ENCODE measurements at regions not wholly inside any gene's neighbourhood (a gene's known extent, or its start where the extent isn't known, plus 50 kb on each side); places are given as distances from the start of the nearest gene placed in this dataset.
A peak's percentile ranks its signal among the peaks of the same experiment; 100 is the strongest.
"Not testable (repeated sequence)": the region's sequence is repeated elsewhere in the genome, so short reads cannot be mapped to it uniquely, and the experiment has no call there.

- DNase-seq = no peak
These were observed 381.6 kb downstream of the NYAP2 start for GRCh38 chr2:225781145-225781544.

- DNase-seq = peak; percentile 65
These were observed 380.3 kb downstream of the NYAP2 start for GRCh38 chr2:225779829-225780228.

GRCh38 chr2:225773148-225773547, 373.6 kb downstream of the NYAP2 start:
- peak; percentile 2 for DNase-seq

- DNase-seq = no peak
These were observed 372.2 kb downstream of the NYAP2 start for GRCh38 chr2:225771701-225772100.

GRCh38 chr2:225768741-225769140, 369.2 kb downstream of the NYAP2 start:
- DNase-seq = no peak

GRCh38 chr2:225766431-225766830, 366.9 kb downstream of the NYAP2 start:
- no peak for DNase-seq

GRCh38 chr2:225765820-225766219, 366.3 kb downstream of the NYAP2 start:
- DNase-seq = no peak

- peak; percentile 17 for DNase-seq
These were observed 364.8 kb downstream of the NYAP2 start for GRCh38 chr2:225764346-225764745.

- no peak for DNase-seq
These were observed 364.2 kb downstream of the NYAP2 start for GRCh38 chr2:225763711-225764110.

GRCh38 chr2:225761396-225761795, 361.9 kb downstream of the NYAP2 start:
- DNase-seq = no peak

GRCh38 chr2:225757248-225757647, 357.7 kb downstream of the NYAP2 start:
- DNase-seq = no peak

GRCh38 chr2:225756198-225756597, 356.7 kb downstream of the NYAP2 start:
- peak; percentile 38 for DNase-seq

- peak; percentile 34 for DNase-seq
These were observed 349.1 kb downstream of the NYAP2 start for GRCh38 chr2:225748609-225749008.

GRCh38 chr2:225743996-225744395, 344.5 kb downstream of the NYAP2 start:
- not testable (repeated sequence) for DNase-seq

- no peak for DNase-seq
These were observed 343.0 kb downstream of the NYAP2 start for GRCh38 chr2:225742487-225742886.

- DNase-seq = peak; percentile 93
These were observed 340.6 kb downstream of the NYAP2 start for GRCh38 chr2:225740086-225740485.

- DNase-seq = no peak
These were observed 339.8 kb downstream of the NYAP2 start for GRCh38 chr2:225739328-225739727.

- no peak for DNase-seq
These were observed 339.2 kb downstream of the NYAP2 start for GRCh38 chr2:225738735-225739134.

- DNase-seq = peak; percentile 52
These were observed 338.0 kb downstream of the NYAP2 start for GRCh38 chr2:225737556-225737955.

GRCh38 chr2:225735844-225736243, 336.3 kb downstream of the NYAP2 start:
- peak; percentile 95 for DNase-seq

- DNase-seq = no peak
These were observed 326.2 kb downstream of the NYAP2 start for GRCh38 chr2:225725726-225726125.

Measured in fibroblast of upper back skin (primary cell).